ELF-1 (cell line): ENCODE measurements at regions not wholly inside any gene's neighbourhood (a gene's known extent, or its start where the extent isn't known, plus 50 kb on each side); places are given as distances from the start of the nearest gene placed in this dataset.

Experiments
- DNase-seq: peaks from one replicate; pipeline ENCODE4 v3.0.0-alpha.2; 2016; ENCODE audit warnings: low read depth, low spot score

DNA sequence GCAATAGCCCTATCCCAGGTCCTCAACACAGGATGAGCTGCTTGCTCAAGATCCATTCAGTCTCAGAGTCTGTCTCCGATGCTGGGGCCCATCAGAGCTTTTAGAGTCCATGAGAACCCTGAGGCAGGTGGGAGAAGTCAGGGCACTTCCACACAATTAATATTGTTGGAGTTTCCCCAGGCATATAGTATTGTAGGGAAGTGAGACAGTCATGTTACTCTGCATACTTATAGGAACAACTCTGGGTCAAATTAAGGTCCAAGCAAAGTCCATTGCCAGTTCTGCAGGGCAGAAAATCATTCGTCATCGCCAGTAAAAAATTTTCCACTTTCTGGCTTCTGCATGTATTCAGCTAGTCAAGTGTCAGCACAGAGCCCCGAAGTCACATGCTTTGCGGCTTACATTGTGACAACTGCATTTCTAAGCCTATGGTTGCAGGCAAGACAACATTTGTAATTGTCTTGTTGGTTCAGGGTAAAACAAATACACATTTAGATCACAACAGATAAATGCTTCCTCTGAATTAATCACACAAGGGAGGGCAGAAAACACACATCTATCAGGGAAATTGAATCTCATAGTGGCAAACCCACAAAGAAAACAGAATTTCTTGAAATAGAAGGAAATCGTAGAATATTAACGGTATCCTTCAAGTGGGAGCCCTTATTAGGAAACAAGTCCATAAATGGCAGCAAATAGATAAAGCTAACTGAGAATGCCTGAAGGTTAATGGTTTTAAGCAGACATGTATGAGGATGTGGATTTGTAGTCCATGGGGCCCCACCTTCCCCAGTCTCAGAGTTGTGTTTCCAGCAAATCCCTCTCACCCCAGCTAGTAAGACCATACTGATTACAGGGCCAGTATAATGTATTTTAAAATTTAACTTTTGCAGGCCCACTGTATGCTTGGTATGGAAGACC is 412.1 kb upstream of the RASGEF1B start:
- no peak for DNase-seq

DNA sequence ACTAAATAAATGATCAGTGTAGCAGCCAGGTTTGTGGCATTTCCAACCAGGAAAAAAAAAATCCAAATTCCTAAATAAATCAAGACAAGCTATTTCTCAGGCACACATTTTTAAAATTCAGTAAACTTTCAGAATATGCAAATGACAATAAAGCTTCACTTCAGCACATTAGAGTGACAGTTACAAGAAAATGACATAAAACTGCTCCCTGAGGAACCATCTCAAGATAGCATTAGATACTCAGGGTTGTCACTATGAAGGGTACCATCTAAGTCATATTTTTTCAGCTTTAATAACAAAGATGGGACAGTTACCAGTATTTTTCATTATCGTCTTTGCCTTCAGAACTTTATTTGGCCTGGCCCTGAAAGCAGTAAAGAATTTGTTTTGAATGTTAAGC is 411.3 kb upstream of the RASGEF1B start:
- DNase-seq, result no peak

DNA sequence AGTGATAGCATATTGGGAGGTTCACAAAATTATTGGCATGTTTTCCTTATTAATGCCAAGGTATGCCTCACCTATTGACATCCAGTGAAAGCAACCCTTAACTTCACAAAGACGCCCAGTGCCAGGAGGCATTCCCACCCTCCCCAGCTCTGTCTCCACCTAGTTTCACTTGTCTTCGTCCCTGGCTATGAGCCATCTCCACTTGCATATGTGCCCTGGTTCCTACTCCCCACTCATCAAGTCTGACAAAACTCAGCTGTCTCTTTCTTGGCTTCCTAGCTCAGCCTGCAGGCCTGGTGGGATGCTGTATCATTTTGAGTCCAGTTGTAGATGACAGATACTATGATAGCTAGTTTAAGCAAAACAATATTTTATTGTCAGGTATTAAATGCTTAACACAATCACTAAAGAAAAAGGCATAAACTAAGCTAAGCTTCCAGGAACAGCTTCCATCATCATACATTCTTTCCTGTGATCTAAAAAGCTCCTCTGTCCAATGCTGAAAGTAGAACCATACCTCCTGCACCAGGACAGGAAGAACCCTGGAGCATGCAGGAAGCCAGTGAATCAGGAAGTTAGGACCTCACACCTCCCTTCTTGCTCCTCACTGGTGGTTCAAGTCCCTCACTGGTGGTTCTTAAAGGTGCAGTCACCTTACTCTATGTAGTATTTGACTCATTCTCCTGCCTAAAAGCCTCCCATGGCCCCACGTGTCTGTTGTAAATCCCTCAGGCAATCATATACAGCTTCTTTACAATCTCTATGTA is 410.3 kb upstream of the RASGEF1B start:
- no peak for DNase-seq

DNA sequence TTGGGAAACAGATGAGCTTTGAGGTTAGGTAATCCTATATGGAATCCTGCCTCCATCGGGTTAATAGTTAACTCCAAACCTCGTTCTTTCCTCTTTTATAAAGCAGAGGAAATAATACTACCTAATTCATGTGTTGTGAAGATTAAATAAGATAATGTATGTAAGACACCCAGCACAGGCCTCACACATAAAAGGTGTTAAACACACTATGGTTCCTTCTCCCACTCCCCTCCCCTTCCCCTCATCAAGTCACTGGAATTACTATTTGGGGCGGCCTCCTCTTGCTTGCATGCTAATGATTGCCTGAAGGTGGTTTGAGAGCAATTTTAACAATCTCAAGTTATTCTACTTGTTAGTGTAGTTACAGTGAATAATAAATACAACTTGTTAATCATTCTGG is 404.4 kb upstream of the RASGEF1B start:
- DNase-seq, result no peak

DNA sequence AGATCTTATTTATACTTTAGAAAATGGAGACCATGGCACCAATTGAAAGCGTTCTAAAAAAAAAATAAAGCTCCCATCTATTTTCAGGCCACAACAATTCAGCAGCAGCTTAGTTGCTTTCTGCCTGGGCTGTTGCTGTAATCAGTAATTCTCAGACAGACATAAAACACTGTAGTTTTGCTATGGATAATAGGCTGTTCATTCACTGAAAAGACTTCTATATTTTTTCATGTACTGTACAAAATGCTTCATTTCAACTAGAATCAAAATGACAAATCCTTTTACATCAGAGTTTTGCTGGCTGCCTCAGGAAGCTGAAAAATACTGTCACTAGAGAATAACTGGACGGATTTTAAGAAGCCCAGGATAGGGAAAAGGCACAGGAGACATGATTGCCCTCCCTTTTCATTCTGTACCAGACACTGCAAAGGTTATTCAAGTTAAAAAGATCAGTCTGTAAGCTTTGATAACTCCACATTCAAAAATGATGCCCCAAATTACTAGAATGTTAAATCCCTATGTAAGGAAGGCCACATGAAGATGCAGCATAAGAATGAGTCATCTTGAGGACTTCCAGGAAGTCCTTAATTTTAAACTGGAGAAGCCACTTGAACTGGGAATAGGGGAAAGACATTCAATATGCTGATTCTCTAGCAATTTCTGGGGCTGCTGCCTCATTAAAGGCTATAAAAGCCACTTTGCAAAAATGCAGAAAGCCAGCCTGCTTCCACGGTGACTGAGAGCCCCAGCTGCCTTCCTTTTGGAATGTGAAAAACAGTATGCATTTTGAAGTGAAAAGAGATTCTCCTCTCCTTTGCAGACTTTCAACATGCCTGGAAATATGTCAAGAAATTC is 403.2 kb upstream of the RASGEF1B start:
- no peak for DNase-seq

DNA sequence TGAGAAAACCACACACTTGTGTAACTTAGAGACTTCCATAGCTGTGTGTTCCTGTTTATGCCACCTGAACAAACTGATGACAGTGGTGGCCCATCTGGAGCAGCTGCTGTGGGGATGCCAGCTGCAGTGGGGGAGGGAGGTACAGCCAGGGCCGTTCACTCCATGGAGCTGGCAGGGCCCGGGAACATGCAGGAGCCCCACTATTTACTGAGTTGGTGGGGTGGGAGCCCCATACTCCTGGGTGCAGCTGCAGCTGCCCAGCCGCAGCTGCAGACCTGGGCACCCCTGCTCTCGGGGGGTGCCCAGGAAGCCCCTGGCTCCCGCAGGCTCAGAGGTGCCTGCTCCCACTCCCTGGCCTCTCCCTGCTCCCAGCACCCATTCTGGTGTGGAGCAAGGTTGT is 398.6 kb upstream of the RASGEF1B start:
- no peak for DNase-seq

DNA sequence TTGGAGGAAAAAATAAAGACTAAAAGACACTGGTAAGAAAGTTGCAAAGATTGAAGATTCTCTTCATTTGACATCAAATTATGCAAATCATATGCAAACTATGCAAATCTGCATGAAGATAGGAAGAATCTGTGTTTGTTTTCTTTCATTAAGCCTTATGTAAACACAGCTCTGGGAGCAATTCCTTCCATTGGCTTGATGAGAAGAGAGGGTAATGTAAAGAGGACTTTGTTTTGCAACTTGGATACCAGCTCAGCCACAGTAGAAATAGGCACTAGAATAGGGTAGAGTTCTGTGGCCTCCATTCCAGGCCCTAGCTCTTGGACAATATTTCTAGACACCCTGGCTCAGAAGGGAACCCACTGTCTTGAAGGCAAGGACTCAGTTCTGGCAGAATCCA is 388.4 kb upstream of the RASGEF1B start:
- no peak for DNase-seq

DNA sequence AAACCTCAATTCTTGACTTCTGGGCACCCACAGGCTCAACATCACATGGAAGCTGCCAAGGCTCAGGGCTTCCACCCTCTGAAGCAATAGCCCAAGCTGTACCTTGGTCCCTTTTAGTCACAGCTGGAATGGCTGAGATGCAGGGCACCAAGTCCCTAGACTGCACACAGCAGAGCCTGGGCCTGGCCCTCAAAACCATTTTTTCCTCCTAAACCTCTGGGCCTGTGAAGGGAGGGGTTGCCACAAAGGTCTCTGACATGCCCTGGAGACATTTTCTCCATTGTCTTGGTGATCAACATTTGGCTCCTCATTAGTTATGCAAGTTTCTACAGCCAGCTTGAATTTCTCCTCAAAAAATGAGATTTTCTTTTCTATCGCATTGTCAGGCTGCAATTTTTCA is 382.7 kb upstream of the RASGEF1B start:
- DNase-seq, result no peak

DNA sequence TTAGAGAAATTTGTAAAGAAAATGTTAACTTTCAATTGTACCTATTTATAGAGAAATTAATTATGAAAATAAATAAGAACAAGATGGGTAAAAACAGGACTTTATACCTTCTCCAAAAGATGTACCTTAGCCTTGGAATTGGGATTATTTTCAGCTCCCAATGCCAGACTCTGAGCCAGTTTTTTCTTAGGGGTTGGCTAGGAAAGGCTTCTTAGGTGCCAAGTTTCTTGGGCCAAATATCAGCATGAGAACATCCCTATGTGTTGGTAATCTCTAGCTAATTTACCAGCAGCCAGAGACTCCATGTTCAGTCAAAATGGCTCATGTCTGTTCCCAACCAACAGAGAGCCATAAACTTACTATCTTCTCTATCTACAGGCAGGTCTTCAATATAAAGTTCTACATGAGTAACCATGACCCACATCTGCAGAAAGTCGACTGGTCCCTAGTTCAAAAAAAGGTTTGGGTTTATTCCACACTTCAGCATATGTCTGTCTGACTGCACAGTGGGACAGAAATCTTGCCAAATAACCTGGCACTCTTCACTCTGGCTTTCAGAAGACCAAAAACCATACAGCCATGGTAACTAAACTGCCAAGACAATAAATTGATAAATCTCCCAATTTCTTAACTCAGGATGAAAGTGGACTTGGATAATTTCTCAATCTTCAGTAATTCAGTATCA is 380.5 kb upstream of the RASGEF1B start:
- no peak for DNase-seq

DNA sequence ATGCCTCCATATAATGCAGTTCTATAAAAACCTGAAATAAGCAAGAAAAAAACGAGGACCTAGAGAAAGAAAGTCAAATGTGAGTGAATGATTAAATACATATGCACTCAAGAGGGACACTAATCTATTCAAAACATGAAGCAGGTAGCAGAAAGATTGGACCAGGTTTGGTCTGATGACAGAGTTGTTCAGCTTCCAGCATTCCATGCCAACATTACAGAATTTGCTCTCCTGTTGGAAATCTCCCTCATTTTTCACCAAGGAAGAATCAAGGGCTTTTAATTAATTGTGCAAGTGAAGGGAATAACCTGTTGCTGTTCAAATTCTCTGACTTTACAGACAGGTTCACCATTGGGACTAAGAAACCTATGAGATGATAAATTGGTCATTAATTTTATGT is 379.0 kb upstream of the RASGEF1B start:
- DNase-seq, result no peak

DNA sequence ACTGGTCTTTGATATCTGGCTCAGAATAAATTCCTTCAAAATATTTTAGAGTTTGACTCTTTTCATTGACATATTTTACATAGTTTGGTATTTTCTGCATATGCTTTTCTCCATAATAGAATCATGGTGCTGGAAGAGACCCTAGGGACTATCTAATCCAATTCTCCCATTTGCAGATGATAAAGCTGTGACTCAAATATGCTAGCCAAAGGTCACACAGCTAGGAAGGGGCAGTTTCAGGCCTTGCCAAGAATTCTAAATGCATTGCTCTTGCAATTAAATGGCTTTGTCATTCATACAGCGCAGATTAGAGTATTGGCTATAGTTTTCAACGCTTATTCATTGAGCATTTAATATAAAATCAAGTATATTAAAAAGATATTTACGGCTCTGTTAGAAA is 374.1 kb upstream of the RASGEF1B start:
- DNase-seq, result no peak

DNA sequence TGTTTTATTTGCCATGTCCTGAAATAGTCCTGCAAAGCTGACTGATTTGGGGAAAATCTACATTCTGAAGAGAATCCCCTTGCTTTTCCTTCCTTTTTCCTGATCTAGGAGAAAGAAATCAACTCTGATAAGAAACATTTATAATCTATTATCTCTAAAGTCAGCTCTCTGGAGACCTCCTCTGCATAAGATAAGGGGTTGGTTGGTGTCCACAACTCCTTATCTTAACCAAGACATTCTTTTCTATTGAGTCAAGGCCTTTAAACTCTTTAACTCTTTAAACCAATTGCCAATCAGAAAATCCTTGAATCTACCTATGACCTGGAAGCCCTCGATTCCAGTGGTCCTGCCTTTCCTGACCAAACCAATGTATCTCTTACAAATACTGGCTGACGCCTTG is 373.6 kb upstream of the RASGEF1B start:
- peak; percentile 20 for DNase-seq

DNA sequence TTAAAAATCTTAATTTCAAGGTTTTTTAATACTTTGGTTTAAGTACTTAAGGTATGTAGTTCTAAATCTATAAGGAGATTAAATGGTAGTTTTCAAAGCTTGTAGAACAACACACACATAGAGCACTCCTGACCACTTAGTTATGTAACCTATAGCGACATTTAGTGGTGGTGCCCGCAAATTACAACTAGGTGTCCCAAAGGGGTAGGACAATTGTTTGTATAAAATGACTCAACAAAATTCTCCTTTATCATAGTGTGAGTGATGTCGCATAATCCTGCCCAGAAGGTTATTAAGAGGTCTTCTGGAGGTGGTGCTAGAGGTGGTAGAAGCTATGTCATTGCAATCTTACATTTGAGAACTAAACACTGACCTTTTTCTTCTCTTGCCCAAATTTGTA is 373.0 kb upstream of the RASGEF1B start:
- DNase-seq, result peak; percentile 51

DNA sequence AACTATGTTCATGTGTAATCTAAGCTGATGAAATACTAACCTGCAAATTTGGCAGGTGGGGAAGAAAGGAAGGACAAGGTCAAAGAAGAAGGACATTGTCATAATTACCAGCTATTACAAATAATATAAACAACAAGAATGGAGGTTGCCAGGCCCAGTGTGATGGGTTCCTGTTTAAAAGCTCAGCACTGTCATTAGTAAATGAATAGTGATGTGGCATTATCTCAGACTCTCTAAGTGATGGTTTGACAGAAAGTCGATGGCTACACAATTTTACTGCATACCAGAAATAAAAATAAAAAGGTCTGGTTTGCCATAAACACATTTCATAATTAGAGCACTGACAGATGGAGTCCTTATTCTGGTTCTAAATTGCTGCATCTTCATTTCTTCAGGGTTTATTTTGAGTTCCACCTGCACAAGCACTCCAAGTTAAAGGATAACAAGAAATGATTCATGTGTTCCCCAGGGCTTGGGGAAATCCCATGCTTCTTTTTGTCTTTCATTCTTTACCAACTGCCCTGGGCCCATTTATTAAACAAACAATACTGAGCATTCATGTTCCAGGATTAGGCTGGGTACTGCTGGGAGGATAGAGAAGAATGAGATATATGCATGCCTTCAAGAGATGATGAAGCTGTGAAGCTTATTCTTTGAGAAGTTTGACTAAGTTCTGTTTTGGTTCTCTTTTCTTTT is 367.8 kb upstream of the RASGEF1B start:
- no peak for DNase-seq

DNA sequence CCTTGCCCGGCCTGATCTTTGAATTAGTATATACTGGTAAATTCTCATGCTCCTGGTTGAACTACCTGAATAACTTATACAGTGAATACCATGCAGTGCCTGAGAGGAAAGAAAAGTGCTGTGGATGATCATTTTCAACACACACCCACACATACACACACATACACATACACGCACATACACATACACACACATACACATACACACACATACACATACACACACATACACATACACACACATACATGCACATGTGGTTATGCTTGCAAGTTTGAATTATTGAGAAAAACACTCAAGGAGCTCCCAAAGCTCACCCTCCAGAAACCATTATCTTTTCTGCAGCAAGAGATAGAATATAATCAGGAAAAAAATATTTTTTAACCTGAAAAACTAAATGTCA is 366.9 kb upstream of the RASGEF1B start:
- no peak for DNase-seq

DNA sequence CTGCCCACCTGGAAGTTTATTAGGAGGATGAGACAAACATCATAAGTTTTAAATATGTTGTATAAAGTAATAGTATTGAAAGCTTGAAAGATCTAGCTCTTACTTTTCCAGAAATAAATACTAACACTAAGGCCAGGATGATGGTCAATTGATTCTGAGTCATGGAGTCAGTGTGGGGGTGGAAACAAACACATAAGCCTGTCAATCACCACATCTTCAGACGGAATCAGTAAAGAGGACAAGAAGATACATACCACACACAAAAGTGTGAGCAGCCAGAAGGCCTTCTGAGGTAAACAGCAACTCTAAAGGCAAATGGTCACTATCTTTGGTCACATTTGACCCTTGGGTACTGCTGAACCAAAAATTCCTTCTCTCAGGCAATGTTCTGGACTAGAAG is 365.0 kb upstream of the RASGEF1B start:
- DNase-seq, result no peak

DNA sequence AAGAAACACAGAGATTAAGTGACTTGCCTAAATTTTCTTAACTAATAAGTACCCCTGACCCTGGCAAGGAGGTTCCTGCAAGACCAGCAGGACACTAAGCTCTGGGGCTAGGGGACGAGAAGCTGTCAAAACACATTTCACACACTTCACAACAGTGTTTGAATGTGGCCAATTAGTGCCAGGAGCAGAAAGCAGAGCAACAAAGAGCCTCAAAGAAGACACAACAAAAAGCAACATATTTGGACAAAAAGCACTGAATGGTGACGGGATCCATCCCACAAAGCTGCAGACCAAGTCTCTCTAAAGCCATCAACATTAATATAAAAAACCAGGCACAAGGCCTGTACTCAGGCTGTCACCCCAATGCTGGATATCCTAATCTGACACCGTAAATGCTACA is 361.9 kb upstream of the RASGEF1B start:
- DNase-seq, result no peak

DNA sequence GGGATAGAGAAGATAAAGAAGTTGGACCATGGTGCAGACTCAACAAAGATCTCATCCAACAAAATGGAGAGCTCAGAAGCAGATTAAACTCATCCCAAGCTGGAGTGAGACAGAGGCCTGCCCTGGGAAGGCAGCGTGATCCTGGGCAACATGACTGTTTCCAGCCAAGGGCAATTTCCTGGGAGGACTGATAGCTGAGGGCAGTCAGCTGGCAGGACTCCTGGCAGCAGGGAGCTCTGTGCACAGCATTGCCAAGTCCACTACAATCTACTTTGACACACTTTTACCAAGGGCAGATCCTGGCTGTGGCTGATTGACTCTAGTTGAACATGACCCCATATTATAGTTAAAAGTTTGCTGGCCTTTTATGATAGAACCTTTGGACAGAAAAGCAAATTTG is 357.3 kb upstream of the RASGEF1B start:
- no peak for DNase-seq

DNA sequence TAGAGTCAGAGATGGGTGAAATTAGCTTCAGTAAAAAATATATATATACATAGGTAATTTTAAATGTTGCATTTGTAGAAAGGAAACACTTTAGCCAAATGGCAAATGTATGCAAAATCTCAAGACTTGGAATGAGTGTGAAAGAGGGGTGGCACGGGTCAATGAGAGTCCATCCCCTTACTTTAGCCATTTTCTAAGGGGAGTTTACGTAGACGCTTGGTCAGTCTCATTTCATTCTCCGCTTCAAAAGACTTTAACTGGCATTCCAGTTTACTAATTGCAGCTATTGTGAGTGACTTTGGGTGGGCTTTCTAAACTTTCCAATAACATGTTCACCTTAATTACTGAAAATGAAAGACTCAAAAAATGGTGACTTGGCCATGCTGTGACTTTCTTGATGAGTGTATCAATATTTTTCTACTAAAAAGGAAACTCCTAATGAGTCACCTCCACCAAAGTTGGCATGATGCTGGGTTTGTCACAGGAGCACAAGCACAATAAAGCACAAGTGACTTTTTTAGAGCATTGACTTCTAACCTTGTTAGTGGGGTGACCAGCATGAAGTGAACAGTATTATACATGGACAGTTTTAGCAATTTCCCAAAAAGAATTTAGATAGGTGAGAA is 356.0 kb upstream of the RASGEF1B start:
- no peak for DNase-seq

DNA sequence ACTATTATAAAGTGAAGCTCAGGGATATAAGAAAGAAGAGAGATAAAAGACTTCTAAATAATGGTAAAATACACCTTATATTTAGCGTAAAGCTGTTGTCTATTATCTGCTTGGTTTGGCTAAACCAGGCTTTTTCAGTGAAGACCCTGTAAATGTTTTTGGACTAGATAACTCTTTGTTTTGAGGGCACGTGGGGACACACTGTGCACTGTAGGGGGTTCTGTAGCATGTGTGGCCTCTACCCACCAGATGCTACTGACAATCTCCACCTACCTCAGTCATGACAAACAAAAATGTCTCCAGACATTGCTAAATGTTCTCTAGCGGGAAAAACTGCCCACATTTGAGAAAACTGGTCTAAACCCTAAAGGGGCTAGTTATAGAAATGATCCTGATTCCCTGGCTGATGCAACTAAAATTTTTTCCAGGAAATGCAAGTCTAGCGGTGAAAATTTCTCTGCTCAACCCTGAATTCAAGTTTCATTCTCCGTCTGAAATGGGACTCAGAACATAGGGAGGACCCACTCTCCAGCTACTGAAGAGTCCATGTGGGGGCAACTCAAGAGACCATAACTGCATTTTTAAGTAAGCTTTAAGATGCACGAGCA is 355.2 kb upstream of the RASGEF1B start:
- DNase-seq, result no peak
